T-helper 1 cell treated with Interleukin-12 subunit alpha and Interleukin-12 subunit beta and Interleukin-4 antibody, amounts not matched to agents 30 μg/mL and 1 μg/mL, for 36 hours (primary cell): ENCODE measurements at regions not wholly inside any gene's neighbourhood (a gene's known extent, or its start where the extent isn't known, plus 50 kb on each side); places are given as distances from the start of the nearest gene placed in this dataset.
"Not testable (repeated sequence)": the region's sequence is repeated elsewhere in the genome, so short reads cannot be mapped to it uniquely, and the experiment has no call there.

ENCODE experiments used
- H3K27ac Mint-ChIP-seq: one replicate; pipeline ENCODE4 v1.8.0; 2021; ENCODE audit warnings: mild to moderate bottlenecking, mixed read lengths
- H3K27me3 Mint-ChIP-seq: one replicate; pipeline ENCODE4 v1.8.0; 2021; ENCODE audit warnings: low read depth, mixed read lengths
- H3K36me3 Mint-ChIP-seq: one replicate; pipeline ENCODE4 v1.8.0; 2021; ENCODE audit warnings: low read depth, mixed read lengths
- H3K4me1 Mint-ChIP-seq: one replicate; pipeline ENCODE4 v1.8.0; 2021; ENCODE audit warnings: low read depth, mixed read lengths
- H3K4me3 Mint-ChIP-seq: one replicate; pipeline ENCODE4 v1.8.0; 2021; ENCODE audit warnings: mild to moderate bottlenecking, moderate library complexity, mixed read lengths
- H3K9me3 Mint-ChIP-seq: one replicate; pipeline ENCODE4 v1.8.0; 2021; ENCODE audit warnings: mixed read lengths

GRCh38 chr6:14545496-14545895 is 427.9 kb downstream of the CD83 start:
- Mint-ChIP-seq H3K4me3 (no peak overlapping the region), H3K27ac (no peak overlapping the region), H3K9me3 (no peaks in the 10 kb centered on the region), H3K4me1 (peaks cover 14% of the 10 kb centered on the region), H3K27me3 (peaks cover 6% of the 10 kb centered on the region), H3K36me3 (no peaks in the 10 kb centered on the region)

- Mint-ChIP-seq H3K4me1 (peaks cover 14% of the 10 kb centered on the region), H3K27ac (no peak overlapping the region), H3K9me3 (no peaks in the 10 kb centered on the region), H3K27me3 (peaks cover 6% of the 10 kb centered on the region), H3K36me3 (no peaks in the 10 kb centered on the region), H3K4me3 (no peak overlapping the region)
Measured at GRCh38 chr6:14546036-14546435, 428.5 kb downstream of the CD83 start.

DNA sequence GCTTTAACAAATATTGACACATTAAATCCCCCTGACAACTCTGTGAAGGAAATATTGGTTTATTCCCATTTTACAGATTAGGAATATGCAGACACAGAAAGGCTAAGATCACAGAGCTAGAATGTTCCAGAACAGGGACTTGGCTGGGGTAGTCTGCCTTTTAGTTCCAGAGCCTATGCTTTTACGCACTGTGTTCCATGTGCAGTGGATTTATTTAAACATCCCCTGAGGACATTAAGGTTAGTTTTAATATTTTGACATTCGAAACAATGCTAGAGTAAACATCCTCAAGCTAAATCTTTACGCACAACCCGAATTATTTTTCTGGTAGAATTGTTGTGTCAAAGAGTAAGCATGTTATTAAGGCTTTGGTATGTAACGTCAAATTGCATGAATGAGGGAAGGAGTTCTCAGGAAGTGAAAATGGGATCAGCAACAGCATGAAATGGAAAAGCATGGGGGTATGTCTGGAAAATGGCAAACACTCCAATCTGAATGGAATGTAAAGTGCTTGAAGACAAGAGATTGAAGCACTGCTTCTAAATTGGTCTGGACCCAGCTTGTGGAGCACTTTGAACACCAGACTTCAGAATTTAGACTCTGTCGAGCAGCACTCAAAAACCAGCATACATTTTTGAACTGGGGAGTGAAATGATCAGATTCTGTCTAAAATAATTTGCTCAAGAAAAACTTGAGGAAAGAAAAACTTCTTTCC is 429.9 kb downstream of the CD83 start:
- Mint-ChIP-seq H3K4me1 (peaks cover 6% of the 10 kb centered on the region), H3K27ac (no peak overlapping the region), H3K9me3 (no peaks in the 10 kb centered on the region), H3K27me3 (peaks cover 6% of the 10 kb centered on the region), H3K36me3 (no peaks in the 10 kb centered on the region), H3K4me3 (no peak overlapping the region)

GRCh38 chr6:14549304-14549770 is 431.8 kb downstream of the CD83 start:
- Mint-ChIP-seq H3K27ac (no peak overlapping the region), H3K27me3 (peaks cover 6% of the 10 kb centered on the region), H3K4me1 (no peaks in the 10 kb centered on the region), H3K36me3 (no peaks in the 10 kb centered on the region), H3K4me3 (no peak overlapping the region), H3K9me3 (no peaks in the 10 kb centered on the region)

DNA sequence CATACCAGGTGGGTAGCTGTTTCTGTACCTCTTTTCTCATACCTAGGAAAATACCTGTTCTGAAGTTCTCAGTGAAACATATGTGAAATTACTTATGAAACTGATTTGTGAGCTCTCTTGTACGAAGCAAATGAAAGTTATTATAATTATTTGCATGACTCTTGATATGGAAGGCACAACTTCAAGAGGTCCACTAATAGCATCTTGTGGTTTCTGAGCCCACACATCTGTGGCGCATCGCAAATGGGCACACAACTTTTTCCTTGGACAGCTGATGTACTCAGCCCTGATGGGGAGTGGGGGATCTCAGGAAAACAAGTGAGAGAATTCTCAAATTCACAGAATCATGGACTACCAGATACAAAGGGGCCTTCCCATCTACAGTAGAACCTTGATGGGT is 432.3 kb downstream of the CD83 start:
- H3K4me1 Mint-ChIP-seq = no peaks in the 10 kb centered on the region
- no peaks in the 10 kb centered on the region for H3K9me3 Mint-ChIP-seq
- peaks cover 6% of the 10 kb centered on the region for H3K27me3 Mint-ChIP-seq
- H3K27ac Mint-ChIP-seq = no peak overlapping the region
- H3K4me3 Mint-ChIP-seq = no peak overlapping the region
- H3K36me3 Mint-ChIP-seq = no peaks in the 10 kb centered on the region

DNA sequence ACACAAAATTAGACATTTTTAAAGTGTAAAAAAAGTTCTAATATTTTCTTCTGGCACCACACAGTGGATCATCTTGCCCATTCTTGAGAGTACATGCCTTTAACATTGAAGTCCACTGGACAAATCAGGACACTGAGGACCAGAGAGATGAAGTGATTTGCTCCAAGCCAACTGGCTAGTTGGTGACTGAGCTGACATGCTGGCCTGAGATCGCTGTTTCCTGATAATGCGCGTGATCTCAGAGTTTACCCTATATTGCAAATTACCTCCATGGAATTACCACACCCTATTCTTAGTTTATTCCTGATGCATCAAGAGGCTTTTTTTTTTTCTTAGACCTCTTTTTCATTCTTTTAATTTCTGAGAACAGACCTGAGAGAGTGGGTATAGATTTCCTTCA is 432.8 kb downstream of the CD83 start:
- no peak overlapping the region for H3K27ac Mint-ChIP-seq
- peaks cover 6% of the 10 kb centered on the region for H3K27me3 Mint-ChIP-seq
- no peaks in the 10 kb centered on the region for H3K36me3 Mint-ChIP-seq
- no peaks in the 10 kb centered on the region for H3K4me1 Mint-ChIP-seq
- no peaks in the 10 kb centered on the region for H3K9me3 Mint-ChIP-seq
- H3K4me3 Mint-ChIP-seq = no peak overlapping the region

GRCh38 chr6:14550822-14551221 is 433.2 kb downstream of the CD83 start:
- Mint-ChIP-seq H3K4me1 (no peaks in the 10 kb centered on the region), H3K4me3 (no peak overlapping the region), H3K9me3 (no peaks in the 10 kb centered on the region), H3K27ac (no peak overlapping the region), H3K27me3 (peaks cover 6% of the 10 kb centered on the region), H3K36me3 (no peaks in the 10 kb centered on the region)

GRCh38 chr6:14551601-14552000 is 434.0 kb downstream of the CD83 start:
- H3K4me3 Mint-ChIP-seq, H3K36me3 Mint-ChIP-seq, H3K27me3 Mint-ChIP-seq, H3K27ac Mint-ChIP-seq, H3K4me1 Mint-ChIP-seq, H3K9me3 Mint-ChIP-seq: not testable (repeated sequence)

DNA sequence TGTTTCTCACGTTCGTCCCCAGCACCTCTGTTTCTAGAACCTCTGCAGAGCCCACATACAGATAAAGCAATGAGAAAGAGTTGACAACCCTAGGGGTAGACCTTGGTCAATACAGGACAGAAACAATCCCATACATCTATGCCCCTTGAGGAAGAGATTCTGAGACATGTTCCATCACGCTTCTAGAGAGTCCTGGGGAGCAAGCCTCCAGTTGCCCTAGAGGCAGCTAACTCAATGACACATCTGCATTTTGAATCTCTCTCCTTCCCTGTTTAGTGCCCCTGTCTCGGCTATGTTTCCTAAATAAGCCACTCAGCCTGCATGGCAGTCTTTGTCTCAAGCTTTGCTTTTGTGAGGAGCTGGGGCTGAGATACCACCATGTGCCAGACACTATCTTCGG is 435.3 kb downstream of the CD83 start:
- peaks cover 2% of the 10 kb centered on the region for H3K36me3 Mint-ChIP-seq
- H3K27me3 Mint-ChIP-seq = no peaks in the 10 kb centered on the region
- no peak overlapping the region for H3K27ac Mint-ChIP-seq
- H3K4me1 Mint-ChIP-seq = no peaks in the 10 kb centered on the region
- no peaks in the 10 kb centered on the region for H3K9me3 Mint-ChIP-seq
- H3K4me3 Mint-ChIP-seq = no peak overlapping the region

DNA sequence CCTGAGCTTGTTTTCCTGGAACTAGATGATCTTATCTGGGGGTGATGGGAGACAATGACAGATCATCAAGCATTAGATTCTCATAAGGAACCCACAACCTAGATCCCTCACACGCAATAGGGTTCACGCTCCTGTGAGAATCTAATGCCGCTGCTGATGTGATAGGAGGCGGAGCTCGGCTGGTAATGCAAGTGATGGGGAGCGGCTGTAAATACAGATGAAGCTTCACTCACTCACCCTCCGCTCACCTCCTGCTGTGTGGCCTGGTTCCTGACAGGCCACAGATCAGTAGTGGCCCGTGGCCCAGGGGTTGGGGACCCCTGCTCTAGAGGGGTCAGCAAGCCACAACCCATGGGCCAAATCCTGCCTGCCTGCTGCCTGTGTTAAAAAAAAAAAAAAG is 435.9 kb downstream of the CD83 start:
- Mint-ChIP-seq H3K9me3 (no peaks in the 10 kb centered on the region), H3K4me3 (no peak overlapping the region), H3K36me3 (peaks cover 2% of the 10 kb centered on the region), H3K27me3 (no peaks in the 10 kb centered on the region), H3K27ac (no peak overlapping the region), H3K4me1 (no peaks in the 10 kb centered on the region)

DNA sequence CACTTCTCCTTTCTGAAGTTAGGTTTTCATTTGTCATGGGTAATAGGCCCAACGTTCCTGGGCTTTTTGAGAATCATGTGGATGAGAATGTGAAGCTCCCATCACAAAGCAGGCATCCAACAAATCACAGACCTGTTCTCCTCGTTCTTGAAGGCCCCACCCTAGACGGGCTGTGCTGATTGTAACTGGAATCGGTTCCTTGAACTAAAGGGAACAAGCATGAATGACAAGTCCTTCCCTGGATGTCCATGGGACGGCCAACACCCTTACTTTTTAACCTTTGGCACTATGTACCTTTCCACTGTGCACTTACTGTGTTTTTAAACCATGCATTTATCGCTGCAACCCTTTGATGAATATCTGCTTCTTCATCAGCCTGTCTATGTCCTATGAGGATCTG is 438.2 kb downstream of the CD83 start:
- Mint-ChIP-seq H3K4me3 (no peak overlapping the region), H3K27ac (no peak overlapping the region), H3K27me3 (no peaks in the 10 kb centered on the region), H3K4me1 (no peaks in the 10 kb centered on the region), H3K36me3 (peaks cover 2% of the 10 kb centered on the region), H3K9me3 (peaks cover 3% of the 10 kb centered on the region)

- Mint-ChIP-seq H3K36me3 (peaks cover 2% of the 10 kb centered on the region), H3K4me3 (no peak overlapping the region), H3K9me3 (peaks cover 15% of the 10 kb centered on the region), H3K4me1 (no peaks in the 10 kb centered on the region), H3K27ac (no peak overlapping the region), H3K27me3 (no peaks in the 10 kb centered on the region)
Measured at GRCh38 chr6:14559746-14560536, 442.4 kb downstream of the CD83 start.

- H3K27me3 Mint-ChIP-seq, H3K36me3 Mint-ChIP-seq, H3K4me3 Mint-ChIP-seq, H3K4me1 Mint-ChIP-seq, H3K27ac Mint-ChIP-seq: not testable (repeated sequence)
- peaks cover 15% of the 10 kb centered on the region for H3K9me3 Mint-ChIP-seq
Measured at GRCh38 chr6:14561563-14561962, 444.0 kb downstream of the CD83 start.

DNA sequence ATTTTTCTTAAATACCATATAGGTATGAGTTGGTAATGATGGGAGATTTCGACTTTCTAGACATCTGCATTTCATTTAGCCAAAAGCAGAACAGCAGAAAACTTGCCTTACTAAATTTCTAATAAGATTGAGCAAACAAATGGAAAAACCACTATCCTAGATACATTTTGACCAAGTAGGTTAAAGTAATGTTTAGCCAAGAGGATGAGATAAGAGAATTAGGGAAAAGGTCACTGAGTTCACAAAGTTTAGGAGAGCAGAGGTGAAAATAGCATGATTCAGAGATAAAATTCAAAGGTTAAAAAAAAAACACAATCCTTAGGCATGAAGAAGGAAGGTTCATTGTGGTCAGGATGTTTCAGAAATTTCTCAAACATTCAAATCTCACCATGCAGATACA is 450.3 kb downstream of the CD83 start:
- H3K27me3 Mint-ChIP-seq = peaks cover 8% of the 10 kb centered on the region
- H3K9me3 Mint-ChIP-seq = peaks cover 15% of the 10 kb centered on the region

DNA sequence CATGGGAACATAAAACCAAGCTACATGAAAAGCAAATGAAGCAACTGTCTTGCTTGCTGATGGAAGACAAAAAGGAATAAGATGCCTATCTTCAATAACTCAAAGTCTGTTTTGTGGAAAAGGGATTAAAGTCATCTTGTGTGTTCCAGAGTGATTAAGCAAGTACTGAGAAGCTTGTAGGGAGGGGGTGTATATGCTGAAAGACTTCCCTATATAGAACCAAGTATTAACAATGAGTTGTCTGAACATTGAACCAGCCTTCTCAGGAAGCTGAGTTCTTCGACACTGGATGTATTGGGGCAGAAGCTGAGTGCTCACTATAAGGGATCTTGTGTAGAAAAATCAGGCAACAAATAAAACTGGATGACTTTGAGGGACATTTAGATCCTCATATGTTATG is 451.8 kb downstream of the CD83 start:
- Mint-ChIP-seq H3K9me3 (peaks cover 7% of the 10 kb centered on the region), H3K27ac (no peak overlapping the region), H3K4me1 (peaks cover 6% of the 10 kb centered on the region), H3K27me3 (peaks cover 8% of the 10 kb centered on the region), H3K4me3 (no peak overlapping the region), H3K36me3 (peaks cover 3% of the 10 kb centered on the region)

More for the DNA sequence above, 450.3 kb downstream of the CD83 start:
- Mint-ChIP-seq H3K36me3 (peaks cover 3% of the 10 kb centered on the region), H3K4me1 (peaks cover 5% of the 10 kb centered on the region), H3K4me3 (no peak overlapping the region), H3K27ac (no peak overlapping the region)
